H1 (cell line): ENCODE measurements at regions not wholly inside any gene's neighbourhood (a gene's known extent, or its start where the extent isn't known, plus 50 kb on each side); places are given as distances from the start of the nearest gene placed in this dataset.

Experiments
- BCL11A ChIP-seq, 2 experiments: IDR thresholded peaks; one replicate each; pipeline ENCODE4 v1.6.1; 2011; ENCODE audit warnings: low read depth in 2 of 2, low read length in 2 of 2, mild to moderate bottlenecking in 2 of 2
- CBX8 ChIP-seq: fragments of 300-800, 300-1000 bp; sonication (generic); IDR thresholded peaks from 2 replicates; pipeline ENCODE4 v1.7.1; 2016; ENCODE audit warnings: low read depth, low read length, borderline replicate concordance
- CHD2 ChIP-seq: IDR thresholded peaks from 2 replicates; pipeline ENCODE4 v1.6.1; 2012; ENCODE audit warnings: low read length, improper control_type of control experiment
- CREB1 ChIP-seq: IDR thresholded peaks from 2 replicates; pipeline ENCODE4 v1.6.1; 2012; ENCODE audit warnings: inconsistent platforms
- CTBP2 ChIP-seq: IDR thresholded peaks from 2 replicates; pipeline ENCODE4 v1.7.0; 2011; ENCODE audit warnings: borderline replicate concordance, mild to moderate bottlenecking, moderate library complexity, mixed read lengths, low read length; ENCODE audit not compliant: insufficient read depth, insufficient read length
- EGR1 ChIP-seq: IDR thresholded peaks from 2 replicates; pipeline ENCODE4 v1.6.1; 2011; ENCODE audit warnings: low read depth, low read length, borderline replicate concordance
- EP300 ChIP-seq, 2 experiments: IDR thresholded peaks; 1 replicate in 1 of 2; 2 replicates in 1 of 2; pipeline ENCODE4 v1.6.1; 2011 to 2012; ENCODE audit warnings: low read depth in 2 of 2, low read length in 2 of 2, mild to moderate bottlenecking in 2 of 2, borderline replicate concordance in 1 of 2, inconsistent platforms in 1 of 2, moderate library complexity in 1 of 2
- GTF2F1 ChIP-seq: IDR thresholded peaks from 2 replicates; pipeline ENCODE4 v1.6.1; 2012; ENCODE audit warnings: low read depth, low read length, improper control_type of control experiment, borderline replicate concordance
- JUND ChIP-seq: IDR thresholded peaks from 2 replicates; pipeline ENCODE4 v1.6.1; 2011; ENCODE audit warnings: mild to moderate bottlenecking, improper control_type of control experiment, low read length
- NRF1 ChIP-seq: IDR thresholded peaks from 2 replicates; pipeline ENCODE4 v1.6.1; 2011; ENCODE audit warnings: mild to moderate bottlenecking, low read depth, low read length, improper control_type of control experiment
- PHF8 ChIP-seq: fragments of 200-600 bp; sonication (generic); conservative IDR thresholded peaks from 2 replicates; pipeline ENCODE4 v1.7.1; 2012; ENCODE audit warnings: low read depth, mild to moderate bottlenecking, inconsistent platforms, low read length, moderate library complexity
- POLR2AphosphoS5 ChIP-seq: IDR thresholded peaks from 2 replicates; pipeline ENCODE4 v1.6.1; 2011; ENCODE audit warnings: low read depth, low read length
- TAF1 ChIP-seq: IDR thresholded peaks from 2 replicates; pipeline ENCODE4 v1.6.1; 2011; ENCODE audit warnings: mild to moderate bottlenecking, low read depth, low read length
- TAF7 ChIP-seq: optimal IDR thresholded peaks from 2 replicates; pipeline ENCODE3; 2011; ENCODE audit warnings: low read depth, mild to moderate bottlenecking, inconsistent platforms, low read length, moderate library complexity, borderline replicate concordance
- TBP ChIP-seq: IDR thresholded peaks from 2 replicates; pipeline ENCODE4 v1.6.1; 2011; ENCODE audit warnings: low read depth, low read length, improper control_type of control experiment
- TCF12 ChIP-seq: IDR thresholded peaks from 2 replicates; pipeline ENCODE4 v1.6.1; 2011; ENCODE audit warnings: low read depth, mild to moderate bottlenecking, low read length

DNA sequence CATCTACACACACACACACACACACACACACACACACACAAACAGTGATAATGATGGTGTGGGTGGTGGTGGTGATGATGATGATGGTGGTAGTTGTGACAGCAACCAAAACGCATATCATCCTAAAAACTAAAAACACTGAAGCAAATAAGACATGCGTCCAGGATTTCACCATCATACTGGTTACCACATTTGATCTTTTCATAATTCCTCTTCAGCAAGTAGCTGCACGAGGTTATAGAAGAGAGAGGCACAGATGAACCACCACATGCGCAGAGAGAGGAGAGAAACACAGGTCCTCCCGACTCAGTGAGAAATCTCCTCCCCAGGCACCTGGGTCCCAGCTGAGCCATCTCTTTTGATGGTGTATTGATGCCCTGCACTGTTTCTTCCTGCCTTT lies 393.3 kb downstream of the METTL4 start (continued):
- TF ChIP-seq TAF7: no peak
- TF ChIP-seq EP300 (IDR thresholded peaks at IDR 0.05; ENCODE audit: borderline replicate concordance in 1 of 2, low read depth in 2 of 2, low read length in 2 of 2): no peak
- TF ChIP-seq CBX8: no peak
- no peak for TF ChIP-seq BCL11A (IDR thresholded peaks at IDR 0.05; ENCODE audit: low read depth in 2 of 2, low read length in 2 of 2)
- TF ChIP-seq JUND: no peak
- no peak for TF ChIP-seq POLR2AphosphoS5
- no peak for TF ChIP-seq GTF2F1
- no peak for TF ChIP-seq NRF1
- TF ChIP-seq PHF8: no peak
- TF ChIP-seq TCF12: no peak
- TF ChIP-seq CTBP2: no peak
- no peak for TF ChIP-seq TBP
- no peak for TF ChIP-seq TAF1
- no peak for TF ChIP-seq EGR1
- no peak for TF ChIP-seq CREB1
- no peak for TF ChIP-seq CHD2
- TF ChIP-seq, all 59 proteins: peak for 0
